Stomach (tissue), 8 donors: ENCODE measurements at regions not wholly inside any gene's neighbourhood (a gene's known extent, or its start where the extent isn't known, plus 50 kb on each side); places are given as distances from the start of the nearest gene placed in this dataset.

Experiments
- DNase-seq, 2 donors: peaks; one replicate each; pipeline versions ENCODE4 v3.0.0 to v3.0.0-alpha.2; 2013 to 2019
- H3K27ac ChIP-seq, 5 donors: fragments of 200-600 bp in 4 of 5; sonication (generic) in 4 of 5; one replicate each; pipeline ENCODE4 v1.5.1; 2013 to 2019; ENCODE audit warnings: mild to moderate bottlenecking in 1 of 5, moderate library complexity in 1 of 5
- H3K27me3 ChIP-seq, 3 donors: fragments of 200-600 bp; sonication (generic); one replicate each; pipeline ENCODE4 v1.5.1; 2017 to 2019; ENCODE audit warnings: mixed run types in 1 of 3
- H3K36me3 ChIP-seq, 4 donors: fragments of 200-600 bp; sonication (generic); 1 replicate in 3 of 4; 2 replicates in 1 of 4; pipeline ENCODE4 v1.5.1; 2016 to 2019
- H3K4me1 ChIP-seq, 4 donors: fragments of 200-600 bp; sonication (generic); one replicate each; pipeline ENCODE4 v1.5.1; 2016 to 2019
- H3K4me3 ChIP-seq, 4 donors: fragments of 200-600 bp; sonication (generic) in 3 of 4; one replicate each; pipeline ENCODE4 v1.5.1; 2016 to 2019; ENCODE audit warnings: mild to moderate bottlenecking in 1 of 4
- H3K9me3 ChIP-seq, 4 donors: fragments of 200-600 bp; sonication (generic); one replicate each; pipeline ENCODE4 v1.5.1; 2016 to 2019
- CTCF ChIP-seq, 7 experiments: fragments of 450-650 bp in 4 of 7; fragments of 200-600 bp in 3 of 7; sonication (generic) in 3 of 7; IDR thresholded peaks; one replicate each; pipeline ENCODE4 v1.5.1; 2016 to 2019; ENCODE audit warnings: antibody characterized with exemption in 7 of 7, control low read depth in 2 of 7, mild to moderate bottlenecking in 1 of 7
- EP300 ChIP-seq: sonication (generic); formaldehyde crosslinking; IDR thresholded peaks from one replicate; pipeline ENCODE4 v1.6.1; 2017; ENCODE audit warnings: antibody characterized with exemption
- POLR2A ChIP-seq, 4 donors: fragments of 450-650 bp; IDR thresholded peaks; one replicate each; pipeline ENCODE4 v1.6.1; 2016; ENCODE audit warnings: antibody characterized with exemption in 4 of 4, control low read depth in 2 of 4, mild to moderate bottlenecking in 1 of 4, moderate library complexity in 1 of 4
- POLR2AphosphoS5 ChIP-seq, 3 donors: sonication (generic); formaldehyde crosslinking; IDR thresholded peaks; one replicate each; pipeline ENCODE4 v1.6.1; 2016; ENCODE audit warnings: antibody characterized with exemption in 3 of 3
- WGBS, 5 donors: extraction: QIAGEN DNeasy Blood & Tissue Kit in 3 of 5; methylation state at CpG; one replicate each; pipeline versions ENCODE4 v1.1.5 to v1.1.7; 2013 to 2018; 5-methylcytosine and 5-hydroxymethylcytosine counted together
- intact Hi-C: fragments of 100-400 bp; cut with DNase I; formaldehyde crosslinking; loops from one replicate; pipeline ENCODE4 v1.15.1; 2023; ENCODE audit warnings: low total_unique reads
- donor health status: healthy with polysubstance abuse.
- donor health status: Bipolar disorder and iron deficiency.
- donor health status: healthy.

DNA sequence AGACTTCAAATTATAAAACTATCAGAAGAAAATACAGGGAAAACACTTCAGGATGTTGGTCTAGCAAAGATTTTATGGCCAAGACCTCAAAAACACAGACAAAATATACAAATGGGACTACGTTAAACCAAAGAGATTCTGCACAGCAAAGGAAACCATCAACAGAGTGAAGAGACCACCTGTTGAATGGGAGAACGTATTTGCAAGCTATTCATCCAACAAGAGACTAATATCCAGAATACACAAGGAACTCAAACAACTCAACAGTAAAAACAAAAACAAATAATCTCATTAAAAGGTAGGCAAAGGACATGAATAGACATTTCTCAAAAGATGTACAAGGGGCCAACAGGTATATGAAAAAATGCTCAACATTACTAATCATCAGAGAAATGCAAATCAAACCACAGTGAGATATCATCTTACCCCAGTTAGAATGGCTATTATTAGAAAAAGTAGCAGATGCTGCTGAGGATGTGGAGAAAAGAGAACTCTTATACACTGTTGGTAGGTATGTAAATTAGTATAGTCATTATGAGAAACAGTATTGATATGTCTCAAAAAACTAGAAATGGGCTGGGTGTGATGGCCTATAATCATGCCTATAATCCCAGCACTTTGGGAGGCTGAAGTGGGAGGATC is 112.6 kb downstream of the LRIG2 start:
- no peak for DNase-seq
- no peak overlapping the region for H3K27ac ChIP-seq
- H3K36me3 ChIP-seq, result no peaks in the 10 kb centered on the region
- no peaks in the 10 kb centered on the region for H3K4me1 ChIP-seq
- 74 to 87% (median 79%) methylated on average over 2 of the region's 2 CpGs for WGBS, 5 donors
- peaks cover 0 to 5% (median 0%) of the 10 kb centered on the region in 4 donors for H3K9me3 ChIP-seq
- no peaks in the 10 kb centered on the region for H3K27me3 ChIP-seq
- TF ChIP-seq POLR2AphosphoS5 (IDR thresholded peaks at IDR 0.05) (no peak), CTCF (IDR thresholded peaks at IDR 0.05) (no peak), EP300 (no peak), POLR2A (IDR thresholded peaks at IDR 0.05) (no peak)
- intact Hi-C loops, result no loop called here
- no peak overlapping the region for H3K4me3 ChIP-seq

GRCh38 chr1:113190078-113190477 is 117.1 kb downstream of the LRIG2 start:
- no peaks in the 10 kb centered on the region for H3K4me1 ChIP-seq
- TF ChIP-seq POLR2A (IDR thresholded peaks at IDR 0.05), result no peak
- no peak for TF ChIP-seq EP300
- TF ChIP-seq CTCF (IDR thresholded peaks at IDR 0.05), result no peak
- no peak for TF ChIP-seq POLR2AphosphoS5 (IDR thresholded peaks at IDR 0.05)
- no peak overlapping the region for H3K27ac ChIP-seq
- H3K9me3 ChIP-seq, result no peaks in the 10 kb centered on the region
- 87 to 93% (median 92%) methylated on average over 3 of the region's 3 CpGs for WGBS, 5 donors
- no peak overlapping the region for H3K4me3 ChIP-seq
- H3K36me3 ChIP-seq, result no peaks in the 10 kb centered on the region
- intact Hi-C loops, result no loop called here
- no peak for DNase-seq
- no peaks in the 10 kb centered on the region for H3K27me3 ChIP-seq

GRCh38 chr1:113190930-113191329 is 117.9 kb downstream of the LRIG2 start:
- DNase-seq, result no peak
- Histone ChIP-seq H3K27me3 (no peaks in the 10 kb centered on the region), H3K9me3 (no peaks in the 10 kb centered on the region), H3K36me3 (no peaks in the 10 kb centered on the region), H3K27ac (no peak overlapping the region), H3K4me1 (no peaks in the 10 kb centered on the region), H3K4me3 (no peak overlapping the region)
- 73 to 93% (median 88%) methylated on average over 3 of the region's 3 CpGs for WGBS, 5 donors
- intact Hi-C loops, result no loop called here
- no peak for TF ChIP-seq CTCF (IDR thresholded peaks at IDR 0.05)
- TF ChIP-seq EP300, result no peak

DNA sequence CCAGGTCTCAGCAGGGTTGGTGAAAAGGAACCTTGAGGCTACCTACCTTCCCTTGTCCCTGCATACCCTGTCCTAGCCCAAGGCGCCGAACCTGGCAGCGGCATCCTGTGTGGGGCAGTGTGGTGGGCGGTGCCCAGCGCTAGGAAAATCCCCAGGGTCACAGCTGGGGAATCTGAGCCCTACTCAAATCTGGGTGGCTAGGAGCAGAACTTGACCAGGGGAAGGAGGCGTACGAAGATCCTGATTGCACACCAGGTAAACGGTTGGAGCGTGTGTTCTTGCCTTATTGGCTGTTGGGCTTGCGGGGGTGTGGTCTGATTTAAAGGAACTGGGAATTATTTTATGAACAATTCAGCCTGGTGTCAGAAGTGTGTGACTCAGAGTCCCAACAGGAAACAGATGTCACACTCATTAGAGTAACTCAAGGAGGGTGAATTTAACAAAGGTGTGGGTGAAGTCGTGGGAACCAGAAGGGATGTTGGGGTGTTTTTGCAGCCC is 118.6 kb downstream of the LRIG2 start:
- intact Hi-C loops, result no loop called here
- H3K27ac ChIP-seq, result no peak overlapping the region
- no peaks in the 10 kb centered on the region for H3K27me3 ChIP-seq
- no peak for TF ChIP-seq POLR2AphosphoS5 (IDR thresholded peaks at IDR 0.05)
- TF ChIP-seq EP300, result no peak
- H3K36me3 ChIP-seq, result no peaks in the 10 kb centered on the region
- H3K4me3 ChIP-seq, result no peak overlapping the region
- peak in 1 of 2 donors; percentile 37 for DNase-seq
- 87 to 94% (median 92%) methylated on average over 11 of the region's 11 CpGs for WGBS, 5 donors
- no peaks in the 10 kb centered on the region for H3K4me1 ChIP-seq
- no peaks in the 10 kb centered on the region for H3K9me3 ChIP-seq

DNA sequence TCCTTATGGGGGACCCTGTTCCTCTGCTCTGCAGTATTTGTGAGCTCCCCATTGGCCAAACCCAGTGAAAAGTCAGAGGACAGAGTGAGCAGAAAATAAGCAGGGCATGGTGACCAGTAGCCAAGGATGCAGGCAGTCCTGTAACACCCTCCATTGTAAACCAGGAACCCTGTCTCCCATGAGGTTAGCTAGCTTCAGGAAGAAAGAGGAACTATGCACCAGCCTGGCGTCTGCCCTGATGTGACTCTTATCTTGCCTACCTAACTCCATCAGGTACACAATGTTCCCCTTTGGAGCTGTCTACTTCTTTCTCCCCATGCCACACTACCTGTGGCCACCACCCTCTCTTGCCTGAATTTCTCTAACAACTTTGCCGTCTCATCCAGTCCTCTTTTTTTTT is 119.2 kb downstream of the LRIG2 start:
- no peak for DNase-seq
- Histone ChIP-seq H3K4me3 (no peak overlapping the region), H3K9me3 (no peaks in the 10 kb centered on the region), H3K4me1 (no peaks in the 10 kb centered on the region), H3K27ac (no peak overlapping the region), H3K36me3 (no peaks in the 10 kb centered on the region), H3K27me3 (no peaks in the 10 kb centered on the region)
- TF ChIP-seq EP300 (no peak), POLR2AphosphoS5 (IDR thresholded peaks at IDR 0.05) (no peak), POLR2A (IDR thresholded peaks at IDR 0.05) (no peak), CTCF (IDR thresholded peaks at IDR 0.05) (no peak)
- intact Hi-C loops, result no loop called here
- 66 to 81% (median 73%) methylated on average over 2 of the region's 2 CpGs for WGBS, 5 donors
